Mesothelial cell of epicardium (in vitro differentiated cells): ENCODE measurements at regions not wholly inside any gene's neighbourhood (a gene's known extent, or its start where the extent isn't known, plus 50 kb on each side); places are given as distances from the start of the nearest gene placed in this dataset.

Experiments used
- DNase-seq, 2 experiments: peaks; one replicate each; pipeline ENCODE4 v3.0.0; 2021; ENCODE audit warnings: low spot score in 2 of 2; ENCODE audit not compliant: unreplicated experiment in 2 of 2
- H3K27ac Mint-ChIP-seq: 2 replicates; pipeline ENCODE4 v1.8.0; 2021; ENCODE audit warnings: mixed read lengths
- H3K27me3 Mint-ChIP-seq: 2 replicates; pipeline ENCODE4 v1.8.0; 2021; ENCODE audit warnings: low read depth, mixed read lengths
- H3K36me3 Mint-ChIP-seq: 2 replicates; pipeline ENCODE4 v1.8.0; 2021; ENCODE audit warnings: mixed read lengths
- H3K4me1 Mint-ChIP-seq: 2 replicates; pipeline ENCODE4 v1.8.0; 2021; ENCODE audit warnings: mixed read lengths
- H3K4me3 Mint-ChIP-seq: 2 replicates; pipeline ENCODE4 v1.8.0; 2021; ENCODE audit warnings: mild to moderate bottlenecking, moderate library complexity, mixed read lengths
- H3K9me3 Mint-ChIP-seq: 2 replicates; pipeline ENCODE4 v1.8.0; 2021; ENCODE audit warnings: mixed read lengths
- CTCF ChIP-seq: fragments of 200-600 bp; sonication (generic); IDR thresholded peaks from one replicate; pipeline ENCODE4 v1.5.0; 2021; ENCODE audit warnings: antibody characterized with exemption; ENCODE audit not compliant: unreplicated experiment

GRCh38 chr22:49047447-49047846 is 780.2 kb downstream of the BRD1 start:
- H3K27me3 Mint-ChIP-seq: peaks cover 56% of the 10 kb centered on the region
- no peak overlapping the region for H3K27ac Mint-ChIP-seq

DNA sequence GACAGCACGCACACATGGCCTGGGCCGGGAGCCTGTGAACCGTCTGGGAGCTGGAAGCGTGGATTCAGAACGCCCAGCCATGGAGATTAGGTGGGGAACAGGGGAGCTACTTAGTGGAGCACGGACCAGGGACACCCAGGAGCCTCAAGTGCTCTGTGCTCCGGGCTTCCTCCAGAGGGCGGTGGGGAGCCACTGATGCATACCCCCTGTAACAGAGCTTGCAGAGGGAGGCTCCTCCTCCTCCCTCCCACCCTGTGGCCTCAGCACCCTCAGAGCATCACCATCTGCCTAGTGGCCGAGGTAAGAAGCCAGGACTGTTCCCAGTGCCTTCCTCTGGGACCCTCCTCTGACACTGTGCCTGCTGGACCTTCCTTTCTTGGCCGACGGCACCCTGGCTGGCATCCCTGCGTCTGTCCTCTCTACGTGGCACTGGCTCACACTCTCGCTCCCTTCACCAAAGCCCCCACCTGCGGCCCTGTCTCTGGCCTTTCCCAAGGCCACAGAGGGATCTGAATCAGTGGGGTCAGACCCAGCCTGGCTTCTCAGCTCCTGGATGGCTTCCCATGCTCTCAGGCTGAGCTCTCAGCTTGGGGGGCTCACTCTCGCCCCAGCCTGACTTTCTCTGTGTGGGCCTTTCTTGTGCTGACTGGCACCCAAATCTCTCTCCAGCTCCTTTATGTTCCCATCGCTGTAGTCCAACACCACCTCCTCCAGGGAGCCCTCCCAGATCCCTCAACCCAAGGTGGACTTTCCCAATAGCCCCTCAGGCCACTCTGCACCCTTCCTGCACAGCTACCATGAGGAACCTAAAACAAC is 780.9 kb downstream of the BRD1 start:
- Mint-ChIP-seq H3K27ac (no peak overlapping the region), H3K27me3 (peaks cover 58% of the 10 kb centered on the region), H3K36me3 (no peaks in the 10 kb centered on the region), H3K4me3 (no peak overlapping the region), H3K4me1 (no peaks in the 10 kb centered on the region), H3K9me3 (no peaks in the 10 kb centered on the region)
- no peak for TF ChIP-seq CTCF
- DNase-seq: peak in 1 of 2 experiments; percentile 65

More at GRCh38 chr22:49047447-49047846, 780.2 kb downstream of the BRD1 start:
- no peaks in the 10 kb centered on the region for H3K4me1 Mint-ChIP-seq
- no peaks in the 10 kb centered on the region for H3K9me3 Mint-ChIP-seq
- no peak overlapping the region for H3K4me3 Mint-ChIP-seq
- no peak for TF ChIP-seq CTCF
- H3K36me3 Mint-ChIP-seq: no peaks in the 10 kb centered on the region
- no peak for DNase-seq

- TF ChIP-seq CTCF: no peak
- DNase-seq: no peak
- H3K4me1 Mint-ChIP-seq: no peaks in the 10 kb centered on the region
- no peak overlapping the region for H3K4me3 Mint-ChIP-seq
- peaks cover 63% of the 10 kb centered on the region for H3K27me3 Mint-ChIP-seq
- H3K9me3 Mint-ChIP-seq: no peaks in the 10 kb centered on the region
- no peak overlapping the region for H3K27ac Mint-ChIP-seq
- H3K36me3 Mint-ChIP-seq: no peaks in the 10 kb centered on the region
Observed at GRCh38 chr22:49046000-49046545, 781.6 kb downstream of the BRD1 start.

- Mint-ChIP-seq H3K27ac (no peak overlapping the region), H3K9me3 (no peaks in the 10 kb centered on the region), H3K4me1 (no peaks in the 10 kb centered on the region), H3K36me3 (no peaks in the 10 kb centered on the region), H3K27me3 (peaks cover 62% of the 10 kb centered on the region), H3K4me3 (no peak overlapping the region)
- no peak for DNase-seq
- no peak for TF ChIP-seq CTCF
Observed at GRCh38 chr22:49045276-49045675, 782.4 kb downstream of the BRD1 start.

DNA sequence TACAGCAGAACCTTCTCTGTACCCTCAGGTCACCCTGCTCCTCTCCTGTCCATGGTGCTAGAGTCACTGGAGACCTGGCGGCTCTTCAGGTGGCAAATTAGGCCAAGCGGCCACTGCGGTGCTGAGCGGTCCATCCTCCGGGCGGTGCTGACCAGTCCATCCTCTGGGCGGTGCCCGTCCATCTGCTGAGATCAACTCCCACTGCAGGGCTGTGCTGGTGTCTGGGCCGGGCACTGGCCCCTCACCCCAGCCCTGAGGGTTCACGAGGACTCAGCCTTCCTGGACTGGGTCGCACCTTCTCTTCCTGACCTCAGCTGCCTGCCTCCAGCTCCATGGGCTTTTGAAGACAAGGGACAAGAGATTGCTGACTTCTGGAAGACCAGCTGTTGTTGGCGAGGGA is 782.9 kb downstream of the BRD1 start:
- no peak for DNase-seq
- TF ChIP-seq CTCF: no peak
- Mint-ChIP-seq H3K4me1 (no peaks in the 10 kb centered on the region), H3K4me3 (no peak overlapping the region), H3K27me3 (peaks cover 63% of the 10 kb centered on the region), H3K27ac (no peak overlapping the region), H3K9me3 (no peaks in the 10 kb centered on the region), H3K36me3 (no peaks in the 10 kb centered on the region)
